Peyer's patch (tissue), 4 donors: ENCODE measurements at regions not wholly inside any gene's neighbourhood (a gene's known extent, or its start where the extent isn't known, plus 50 kb on each side); places are given as distances from the start of the nearest gene placed in this dataset.

Source experiments
- CTCF ChIP-seq, 6 experiments: fragments of 450-650 bp in 4 of 6; fragments of 200-600 bp in 2 of 6; sonication (generic) in 1 of 6; IDR thresholded peaks; one replicate each; pipeline ENCODE4 v1.5.1; 2017 to 2019; ENCODE audit warnings: antibody characterized with exemption in 6 of 6, mild to moderate bottlenecking in 3 of 6, moderate library complexity in 1 of 6
- POLR2A ChIP-seq, 2 donors: fragments of 450-650 bp; IDR thresholded peaks; one replicate each; pipeline ENCODE4 v1.5.1; 2017; ENCODE audit warnings: antibody characterized with exemption in 2 of 2, mild to moderate bottlenecking in 2 of 2, moderate library complexity in 2 of 2

DNA sequence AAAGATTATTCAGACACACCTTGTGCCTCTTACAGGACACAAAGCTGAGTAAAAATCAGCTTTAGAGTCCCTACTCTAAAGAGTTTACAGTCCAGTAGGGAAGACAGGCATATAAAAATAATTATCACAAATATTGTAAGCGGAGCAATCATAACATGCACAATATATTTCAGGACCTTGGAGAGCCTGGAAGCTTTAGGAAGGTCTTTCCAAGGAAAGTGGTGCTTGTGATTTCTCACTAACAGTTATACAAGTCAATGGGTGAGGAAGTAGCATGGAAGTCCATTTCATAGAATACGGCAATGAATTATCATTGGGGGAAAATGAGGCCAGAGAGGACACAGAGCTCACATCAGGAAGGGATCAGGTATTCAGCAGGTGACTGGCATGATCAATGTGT, 268.3 kb downstream of the C12orf50 start:
- no peak for TF ChIP-seq CTCF (IDR thresholded peaks at IDR 0.05)
- no peak for TF ChIP-seq POLR2A (IDR thresholded peaks at IDR 0.05)
